ENCODE measurements at regions not wholly inside any gene's neighbourhood (a gene's known extent, or its start where the extent isn't known, plus 50 kb on each side); places are given as distances from the start of the nearest gene placed in this dataset.

GRCh38 chr1:113320972-113321680, 69.2 kb upstream of the MAGI3 start:
- H3K4me1 ChIP-seq (ENCODE audit: control insufficient read depth, insufficient read depth, low read length): peaks cover 19% of the 10 kb centered on the region
- no peak overlapping the region for H3K4me3 ChIP-seq (ENCODE audit: low read length)
- H3K36me3 ChIP-seq (ENCODE audit: control insufficient read depth, insufficient read depth, low read length): no peaks in the 10 kb centered on the region
- no peaks in the 10 kb centered on the region for H3K9me3 ChIP-seq (ENCODE audit: control insufficient read depth, low read length)
- no peak overlapping the region for H3K9ac ChIP-seq (ENCODE audit: low read length)
- H3K27me3 ChIP-seq (ENCODE audit: control insufficient read depth, insufficient read depth, low read length): no peaks in the 10 kb centered on the region

- no peaks in the 10 kb centered on the region for H3K36me3 ChIP-seq (ENCODE audit: control insufficient read depth, insufficient read depth, low read length)
- no peaks in the 10 kb centered on the region for H3K27me3 ChIP-seq (ENCODE audit: control insufficient read depth, insufficient read depth, low read length)
- H3K4me1 ChIP-seq (ENCODE audit: control insufficient read depth, insufficient read depth, low read length): peaks cover 24% of the 10 kb centered on the region
- H3K9me3 ChIP-seq (ENCODE audit: control insufficient read depth, low read length): no peaks in the 10 kb centered on the region
- no peak overlapping the region for H3K4me3 ChIP-seq (ENCODE audit: low read length)
- no peak overlapping the region for H3K9ac ChIP-seq (ENCODE audit: low read length)
Observed at GRCh38 chr1:113321771-113322387, 68.4 kb upstream of the MAGI3 start.

- Histone ChIP-seq H3K4me3 (ENCODE audit: low read length) (no peak overlapping the region), H3K4me1 (ENCODE audit: control insufficient read depth, insufficient read depth, low read length) (peaks cover 24% of the 10 kb centered on the region), H3K9me3 (ENCODE audit: control insufficient read depth, low read length) (no peaks in the 10 kb centered on the region), H3K9ac (ENCODE audit: low read length) (no peak overlapping the region), H3K36me3 (ENCODE audit: control insufficient read depth, insufficient read depth, low read length) (no peaks in the 10 kb centered on the region), H3K27me3 (ENCODE audit: control insufficient read depth, insufficient read depth, low read length) (no peaks in the 10 kb centered on the region)
Observed at GRCh38 chr1:113322439-113322838, 67.9 kb upstream of the MAGI3 start.

GRCh38 chr1:113325022-113325421, 65.3 kb upstream of the MAGI3 start:
- Histone ChIP-seq H3K4me3 (ENCODE audit: low read length) (no peak overlapping the region), H3K9ac (ENCODE audit: low read length) (no peak overlapping the region)

GRCh38 chr1:113326976-113327375, 63.3 kb upstream of the MAGI3 start:
- H3K4me1 ChIP-seq (ENCODE audit: control insufficient read depth, insufficient read depth, low read length): peaks cover 11% of the 10 kb centered on the region
- no peaks in the 10 kb centered on the region for H3K27me3 ChIP-seq (ENCODE audit: control insufficient read depth, insufficient read depth, low read length)
- no peak overlapping the region for H3K9ac ChIP-seq (ENCODE audit: low read length)
- H3K9me3 ChIP-seq (ENCODE audit: control insufficient read depth, low read length): no peaks in the 10 kb centered on the region
- H3K4me3 ChIP-seq (ENCODE audit: low read length): no peak overlapping the region
- no peaks in the 10 kb centered on the region for H3K36me3 ChIP-seq (ENCODE audit: control insufficient read depth, insufficient read depth, low read length)

More at GRCh38 chr1:113325022-113325421, 65.3 kb upstream of the MAGI3 start:
- Histone ChIP-seq H3K27me3 (ENCODE audit: control insufficient read depth, insufficient read depth, low read length) (no peaks in the 10 kb centered on the region), H3K9me3 (ENCODE audit: control insufficient read depth, low read length) (no peaks in the 10 kb centered on the region), H3K4me1 (ENCODE audit: control insufficient read depth, insufficient read depth, low read length) (peaks cover 24% of the 10 kb centered on the region), H3K36me3 (ENCODE audit: control insufficient read depth, insufficient read depth, low read length) (no peaks in the 10 kb centered on the region)

GRCh38 chr1:113333056-113333455, 57.3 kb upstream of the MAGI3 start:
- Histone ChIP-seq H3K9me3 (ENCODE audit: control insufficient read depth, low read length) (no peaks in the 10 kb centered on the region), H3K4me3 (ENCODE audit: low read length) (no peak overlapping the region), H3K36me3 (ENCODE audit: control insufficient read depth, insufficient read depth, low read length) (no peaks in the 10 kb centered on the region), H3K9ac (ENCODE audit: low read length) (no peak overlapping the region), H3K27me3 (ENCODE audit: control insufficient read depth, insufficient read depth, low read length) (no peaks in the 10 kb centered on the region), H3K4me1 (ENCODE audit: control insufficient read depth, insufficient read depth, low read length) (no peaks in the 10 kb centered on the region)

- Histone ChIP-seq H3K4me1 (ENCODE audit: control insufficient read depth, insufficient read depth, low read length) (no peaks in the 10 kb centered on the region), H3K9me3 (ENCODE audit: control insufficient read depth, low read length) (no peaks in the 10 kb centered on the region), H3K27me3 (ENCODE audit: control insufficient read depth, insufficient read depth, low read length) (no peaks in the 10 kb centered on the region), H3K4me3 (ENCODE audit: low read length) (no peak overlapping the region), H3K36me3 (ENCODE audit: control insufficient read depth, insufficient read depth, low read length) (no peaks in the 10 kb centered on the region), H3K9ac (ENCODE audit: low read length) (no peak overlapping the region)
Observed at GRCh38 chr1:113340038-113340437, 50.3 kb upstream of the MAGI3 start.

All from mucosa of stomach (tissue), 1 donor.